ENCODE measurements at regions not wholly inside any gene's neighbourhood (a gene's known extent, or its start where the extent isn't known, plus 50 kb on each side); places are given as distances from the start of the nearest gene placed in this dataset.

DNA sequence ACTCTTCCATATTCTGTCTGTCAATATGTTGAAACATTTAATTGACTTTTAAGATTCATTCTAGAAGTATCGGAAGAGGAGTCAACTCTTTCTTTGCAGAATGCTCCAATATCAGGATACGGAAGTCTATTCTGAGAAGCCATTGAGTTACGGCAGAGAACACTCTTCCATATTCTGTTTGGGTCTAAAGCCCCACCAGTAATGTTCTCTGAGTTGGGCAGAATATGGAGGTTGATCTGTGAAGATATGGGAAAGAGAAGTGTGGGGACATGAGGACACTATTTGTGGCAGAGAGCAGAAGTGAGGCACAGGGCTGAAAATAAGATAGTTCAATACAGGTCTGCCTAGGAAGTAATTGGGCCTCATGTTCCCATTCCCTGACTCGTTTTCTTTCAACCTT is 300.0 kb downstream of the DIRAS2 start:
- DNase-seq: no peak

DNA sequence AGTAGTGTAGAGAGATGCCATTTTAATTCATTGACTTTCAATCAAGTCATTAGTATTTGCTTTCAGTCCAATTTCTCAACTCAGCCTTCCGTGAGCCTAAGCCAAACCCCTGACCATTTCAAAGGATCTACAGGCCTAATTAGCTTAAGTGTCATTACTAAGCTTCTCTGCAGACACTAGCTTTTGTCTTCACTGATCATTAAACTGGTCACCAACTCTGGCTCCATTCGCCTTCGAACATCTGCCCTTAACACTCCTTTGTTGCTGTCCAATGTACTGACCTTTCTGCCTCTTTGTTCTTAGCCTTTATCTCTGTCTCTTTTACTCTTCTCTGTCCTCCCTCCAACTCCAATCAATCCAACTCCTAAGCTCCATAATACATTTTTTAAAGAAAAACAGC is 299.3 kb downstream of the DIRAS2 start:
- DNase-seq: no peak

DNA sequence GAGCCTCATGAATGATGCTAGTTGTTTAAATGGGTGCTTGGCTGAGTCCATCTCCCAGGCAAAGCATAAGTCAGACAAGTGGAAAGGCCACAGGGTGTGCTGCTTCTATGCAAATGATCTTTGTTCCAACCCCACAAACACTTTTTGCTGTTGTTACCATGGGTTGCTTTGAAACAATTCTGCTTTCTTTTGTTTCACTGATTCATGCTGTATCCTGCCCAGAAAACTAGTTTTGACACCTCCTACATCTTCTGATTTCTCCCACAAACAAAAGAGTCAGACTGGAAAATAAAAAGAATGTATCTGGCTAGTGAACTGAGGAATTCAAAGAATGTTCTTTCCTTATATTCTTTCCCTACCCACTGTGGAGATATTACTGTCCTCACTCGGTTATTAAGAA is 298.6 kb downstream of the DIRAS2 start:
- no peak for DNase-seq

DNA sequence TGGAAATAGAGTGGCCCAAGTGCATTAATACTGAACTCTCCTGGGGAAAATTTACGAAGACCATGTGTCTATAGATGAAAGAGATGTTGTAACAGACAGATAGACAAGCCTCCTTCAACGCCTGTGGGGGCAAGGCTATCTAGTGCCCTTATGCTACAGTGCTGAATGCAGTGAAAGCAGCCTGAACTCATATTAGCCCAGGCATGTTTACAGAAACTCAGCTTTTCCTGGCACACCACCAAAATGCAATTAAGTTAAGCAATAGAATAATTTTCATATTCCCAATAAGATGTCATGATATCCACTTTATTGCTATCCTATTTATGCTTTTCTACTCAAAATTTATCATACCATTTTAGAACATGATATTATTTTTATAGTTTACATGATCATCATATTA is 277.0 kb downstream of the DIRAS2 start:
- DNase-seq: no peak

DNA sequence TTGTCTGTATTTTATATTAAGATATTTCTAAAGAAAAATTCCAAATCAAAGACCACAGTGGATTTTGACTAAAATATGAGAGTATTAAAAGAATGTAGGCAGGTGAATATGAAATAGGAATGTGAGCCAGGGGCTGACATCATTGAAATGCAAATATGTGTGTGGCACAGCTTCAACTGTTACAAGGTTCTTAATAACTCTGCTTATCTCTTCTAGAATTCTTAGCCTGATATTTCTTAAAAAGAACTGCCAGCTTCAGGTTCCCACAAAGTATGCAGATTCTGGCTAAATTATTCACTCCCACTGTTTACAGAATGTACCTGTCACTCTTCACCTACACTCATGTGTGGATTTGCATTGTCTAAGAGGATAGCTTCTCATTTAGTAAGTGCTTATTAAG is 274.4 kb downstream of the DIRAS2 start:
- no peak for DNase-seq

DNA sequence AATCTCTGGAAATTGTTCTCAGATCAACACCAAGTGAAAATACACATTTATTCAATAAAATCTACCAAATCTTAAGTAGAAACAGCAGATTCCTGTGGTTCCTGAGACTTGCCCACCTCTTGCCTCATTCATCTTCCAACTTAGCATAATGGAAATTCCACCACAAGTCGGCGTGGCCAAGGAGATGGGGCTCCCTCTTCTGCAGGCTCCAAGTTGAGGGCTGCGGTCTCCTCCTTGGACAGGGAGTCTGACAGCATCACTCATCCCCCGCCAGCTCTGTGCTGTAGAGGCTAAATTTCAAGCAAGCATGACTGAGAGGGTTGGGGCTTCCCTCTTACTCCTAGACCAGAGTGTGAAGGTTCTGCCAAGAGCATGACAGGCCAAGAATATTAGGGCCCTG is 273.7 kb downstream of the DIRAS2 start:
- no peak for DNase-seq

DNA sequence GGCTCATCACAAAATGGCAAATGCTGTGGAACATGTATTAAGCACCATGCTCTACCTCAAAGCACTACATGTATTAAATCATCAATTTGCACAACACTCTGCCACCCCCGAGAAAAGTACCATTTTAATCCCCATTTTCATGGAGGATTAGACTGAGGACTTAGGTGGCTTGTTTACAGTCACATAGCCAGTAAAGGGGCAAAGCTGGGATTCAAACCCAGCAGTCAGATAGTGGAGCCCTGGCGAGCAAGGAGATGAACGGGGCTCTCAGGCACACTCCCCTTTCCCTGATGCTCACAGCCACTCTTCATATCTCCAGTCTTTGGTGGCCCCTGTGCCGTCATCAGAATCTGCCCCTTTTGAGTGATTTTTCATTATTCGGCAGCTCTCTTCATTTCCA is 262.9 kb downstream of the DIRAS2 start:
- DNase-seq: no peak

DNA sequence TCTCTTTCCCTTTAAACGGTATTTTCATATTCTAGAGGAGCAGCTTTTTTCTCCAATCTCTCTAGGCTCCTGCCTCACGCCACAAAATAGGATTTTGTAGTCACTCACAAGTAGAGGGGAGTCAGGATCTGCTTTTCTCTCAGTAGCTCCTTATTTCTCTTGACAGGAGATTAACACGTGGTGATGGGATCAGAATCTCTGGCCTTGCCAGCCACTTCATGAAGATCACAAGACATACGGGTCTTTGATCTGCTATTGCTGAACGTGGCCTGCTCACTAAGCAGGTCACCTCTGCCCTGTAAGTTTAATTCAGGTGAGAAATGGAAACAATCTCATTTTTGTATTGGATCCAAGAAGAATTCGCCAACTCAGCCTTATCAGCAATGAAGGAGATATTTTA is 257.5 kb downstream of the DIRAS2 start:
- no peak for DNase-seq

DNA sequence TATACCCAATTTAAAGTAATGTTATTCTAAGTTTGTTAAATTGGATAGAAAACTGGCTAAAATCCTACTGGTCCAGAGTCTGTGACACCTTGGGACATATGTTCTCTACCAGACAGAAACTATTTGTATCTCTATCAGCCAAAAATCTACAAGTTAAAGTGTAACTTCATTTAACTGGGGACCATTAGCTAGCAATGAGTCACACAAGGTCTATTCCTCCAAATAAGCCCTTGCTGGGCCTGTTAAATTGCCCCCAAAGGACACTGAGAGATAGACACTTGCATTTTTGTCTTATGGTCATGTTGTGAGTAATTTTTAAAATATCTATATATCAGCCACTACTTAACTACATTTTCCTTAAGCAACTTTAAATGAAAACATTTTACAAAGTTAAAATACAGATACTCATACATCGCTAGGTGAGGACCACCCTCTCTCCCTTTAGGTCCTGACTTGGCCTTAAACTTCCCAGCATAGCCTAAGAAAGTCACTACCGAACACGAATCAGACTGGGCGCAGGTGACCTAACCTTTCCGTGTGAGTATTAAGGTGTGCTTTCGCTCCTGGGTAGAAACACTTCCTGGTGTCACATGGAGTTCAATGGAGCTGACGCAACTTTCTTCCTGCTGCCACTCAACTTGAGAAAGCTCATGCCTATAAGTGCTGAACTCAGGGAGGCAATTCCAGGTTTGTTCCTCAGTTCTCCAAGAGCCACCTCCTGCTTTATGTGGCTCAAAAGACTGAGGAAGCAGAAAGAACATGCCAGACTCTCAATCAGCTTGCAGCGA is 249.1 kb downstream of the DIRAS2 start:
- no peak for DNase-seq

DNA sequence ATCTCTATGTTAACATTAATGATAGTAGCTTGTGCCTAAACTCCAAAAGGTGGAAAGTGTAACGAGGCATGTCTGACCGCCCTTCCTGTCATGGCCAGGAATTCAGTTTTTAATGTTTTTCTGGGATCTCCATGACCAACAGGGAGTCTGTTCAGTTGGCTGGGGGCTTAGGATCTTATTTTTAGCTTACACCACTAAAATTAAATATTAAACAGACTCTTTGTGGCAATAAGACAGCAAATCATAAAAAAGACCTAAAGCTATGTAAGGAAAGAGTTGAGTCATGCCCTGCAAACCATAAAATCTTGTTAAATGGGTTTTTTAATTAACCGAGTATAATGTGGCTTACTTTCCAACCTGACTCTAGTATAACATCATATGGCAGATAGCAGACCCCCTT is 247.8 kb downstream of the DIRAS2 start:
- no peak for DNase-seq

DNA sequence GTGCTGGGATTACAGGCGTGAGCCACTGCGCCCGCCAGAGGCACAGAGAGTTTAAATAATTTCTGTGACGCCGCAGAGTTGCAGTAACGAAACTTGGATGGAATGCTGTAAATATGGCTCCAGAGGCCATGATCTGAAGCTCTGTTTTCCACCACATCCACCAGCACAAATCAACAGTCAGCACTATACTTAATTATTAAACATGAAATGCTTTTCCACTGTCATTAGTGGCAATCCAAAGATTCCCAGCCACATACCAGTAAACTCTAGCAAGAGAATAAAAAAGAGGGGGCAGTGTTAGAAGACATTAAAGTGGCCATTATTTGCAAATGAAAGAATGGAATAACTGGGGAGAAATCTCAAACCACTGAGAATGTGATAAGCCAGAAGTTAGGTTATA is 242.5 kb downstream of the DIRAS2 start:
- no peak for DNase-seq

DNA sequence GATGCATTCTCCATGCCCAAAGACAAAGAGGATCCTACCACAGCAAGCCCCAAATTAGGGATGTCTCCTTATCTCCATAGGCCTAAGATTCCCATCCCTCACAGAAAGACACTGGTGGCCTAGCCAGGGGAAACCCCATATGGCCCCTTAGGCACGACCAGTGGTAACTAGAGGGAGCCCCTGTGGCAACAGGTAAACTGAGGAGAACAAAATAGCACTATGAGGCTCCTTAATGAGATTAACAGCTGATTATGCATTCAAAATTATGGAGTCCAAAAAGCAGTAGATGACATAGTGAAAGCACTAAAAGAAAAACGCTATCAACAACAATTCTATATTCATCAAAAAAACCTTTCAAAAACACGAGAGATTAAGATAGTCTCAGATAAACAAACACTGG is 234.0 kb downstream of the DIRAS2 start:
- DNase-seq: no peak

DNA sequence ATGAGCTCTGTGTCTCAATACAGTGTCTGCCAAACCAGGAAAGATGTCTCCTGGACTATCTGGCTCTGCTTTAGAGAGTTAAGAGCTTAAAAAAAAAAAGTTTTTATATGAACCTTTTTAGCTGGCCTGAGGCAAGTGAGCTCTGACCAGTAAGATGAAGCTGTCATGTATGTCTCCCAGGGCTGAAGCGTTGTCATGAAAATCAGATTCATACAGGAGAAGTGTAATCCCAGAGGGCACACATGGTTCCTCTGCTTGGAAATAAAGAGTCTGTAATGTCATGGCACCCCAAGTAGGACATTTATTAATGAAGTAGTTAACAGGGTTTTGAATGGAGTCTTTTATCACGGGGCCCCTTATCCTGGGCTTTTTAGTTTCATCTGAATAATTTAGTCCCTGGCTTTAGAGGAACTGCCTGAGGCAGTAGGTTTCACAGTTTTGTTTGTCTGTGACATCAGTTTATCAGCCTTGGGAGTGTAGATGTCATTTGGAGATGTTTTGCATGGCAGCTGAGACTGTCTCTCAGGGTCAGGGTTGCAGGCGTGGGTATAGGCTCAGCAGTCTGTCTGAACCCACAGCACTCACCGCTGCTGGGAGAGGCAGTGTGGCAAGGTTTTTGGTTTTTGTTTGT is 223.3 kb downstream of the DIRAS2 start:
- no peak for DNase-seq

DNA sequence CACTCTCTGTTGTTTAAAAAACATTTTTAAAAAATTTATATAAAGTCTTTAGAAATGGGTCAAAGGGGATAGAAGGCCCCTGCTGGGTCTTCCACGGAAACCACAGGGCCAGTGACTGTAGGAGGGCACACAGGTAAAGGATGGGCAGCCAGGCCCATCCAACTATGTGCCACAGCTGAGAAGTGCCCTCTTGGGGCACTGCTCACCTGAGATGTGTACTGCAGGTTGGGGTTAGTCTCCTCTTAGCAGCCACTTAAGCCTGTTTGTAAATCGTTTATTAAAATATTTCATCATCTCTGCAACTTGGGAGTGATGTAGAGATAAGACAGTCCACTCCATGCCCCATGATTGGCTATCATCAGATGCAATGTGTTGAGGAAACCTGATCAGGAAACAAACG is 222.4 kb downstream of the DIRAS2 start:
- no peak for DNase-seq

DNA sequence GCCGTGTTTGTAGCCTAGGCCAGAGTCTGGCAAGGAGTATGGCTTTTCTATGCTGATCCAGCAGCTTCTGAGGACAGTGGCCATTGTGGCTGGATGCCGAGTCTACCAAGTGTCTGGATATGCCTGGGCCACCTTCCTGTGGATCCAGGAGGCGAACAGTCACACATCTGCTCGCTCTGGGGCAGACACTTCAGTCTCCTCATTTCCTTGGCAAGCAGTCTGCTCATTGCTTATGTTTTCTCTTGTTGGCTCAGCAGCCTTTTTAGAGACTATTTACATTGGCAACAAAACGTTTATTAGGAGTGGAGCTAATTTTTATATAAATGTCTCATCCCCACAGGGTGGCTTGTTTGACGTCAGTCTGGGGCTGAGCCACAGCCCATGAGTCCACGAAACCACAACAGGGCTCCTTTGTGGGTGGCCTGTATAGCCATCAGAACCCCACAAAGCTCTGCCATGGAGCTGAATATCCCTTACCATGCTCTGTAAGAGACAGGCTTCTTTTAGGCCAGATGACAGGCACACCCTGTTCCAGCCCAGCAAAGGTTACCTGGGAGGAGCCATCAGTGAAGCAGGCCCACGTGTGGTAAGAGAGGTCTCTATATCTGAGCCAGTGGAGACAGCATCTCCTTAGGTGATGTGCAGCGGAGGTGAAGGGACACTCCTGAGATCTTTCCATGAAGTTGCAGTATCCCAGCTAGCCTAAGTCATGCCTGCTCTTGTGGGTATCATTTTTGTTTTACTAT is 221.7 kb downstream of the DIRAS2 start:
- no peak for DNase-seq

DNA sequence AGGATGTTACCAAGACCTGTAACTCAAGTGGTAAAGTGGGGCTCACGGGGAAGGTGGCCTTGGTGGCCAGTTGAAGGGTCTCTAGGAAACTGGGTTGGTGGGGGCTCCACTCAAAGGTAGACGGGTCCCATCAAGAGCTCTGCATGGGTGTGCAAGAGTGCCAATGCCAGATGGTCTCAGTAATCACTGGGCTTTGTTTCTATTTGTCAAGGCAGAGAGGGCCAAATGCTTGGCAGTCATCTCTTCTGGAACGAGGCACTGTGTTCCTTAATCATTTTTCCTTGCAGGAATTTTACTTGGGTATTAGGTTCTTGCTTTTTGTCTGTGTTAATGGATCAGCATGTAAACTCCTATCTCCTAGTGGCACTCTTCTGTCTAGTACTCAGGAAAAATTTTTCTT is 220.8 kb downstream of the DIRAS2 start:
- DNase-seq: no peak

DNA sequence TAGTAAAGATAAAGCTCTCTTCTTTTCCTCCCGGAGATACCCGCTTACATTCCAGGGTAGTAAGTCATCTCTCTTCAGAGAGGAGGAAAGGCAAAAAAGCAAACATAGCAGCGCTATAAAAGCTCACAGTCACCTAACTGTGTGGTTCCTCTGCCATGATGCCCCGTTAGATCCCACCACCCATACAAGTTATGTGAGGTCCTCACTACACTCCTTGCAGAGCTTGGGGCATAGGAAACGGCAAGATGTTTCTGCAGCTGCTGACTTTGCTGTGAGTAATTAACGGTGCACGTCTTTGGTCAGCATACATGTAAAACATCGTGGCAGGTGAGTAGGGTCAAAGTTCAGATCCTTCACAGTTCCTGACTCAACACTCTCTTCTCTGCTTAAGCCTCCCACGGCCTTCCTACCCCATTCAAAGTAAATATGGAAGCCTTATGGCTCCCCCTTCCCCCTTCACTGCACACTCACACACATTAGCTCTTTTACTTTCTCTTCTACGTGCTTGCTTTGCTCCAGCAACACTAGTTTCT is 218.9 kb downstream of the DIRAS2 start:
- no peak for DNase-seq

DNA sequence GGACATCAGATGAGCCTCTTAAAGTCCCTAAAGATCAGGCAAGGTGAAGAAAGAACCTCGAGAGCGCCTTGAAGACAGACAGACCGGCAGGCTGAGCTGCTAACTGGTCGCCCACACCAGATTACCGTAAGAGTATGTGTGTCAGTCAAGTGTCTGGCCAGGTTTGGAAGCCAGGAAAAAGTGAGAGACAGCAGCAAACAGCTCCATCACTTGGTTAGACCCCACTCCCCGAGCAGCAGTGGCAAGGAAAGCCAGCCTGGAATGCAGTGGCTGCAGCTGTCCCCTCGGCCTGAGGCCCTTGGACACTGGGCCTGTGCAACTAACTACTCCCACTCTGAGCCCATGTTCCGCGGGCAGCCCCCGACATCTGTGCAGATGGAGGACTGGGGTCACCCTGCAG is 214.1 kb downstream of the DIRAS2 start:
- DNase-seq: no peak

DNA sequence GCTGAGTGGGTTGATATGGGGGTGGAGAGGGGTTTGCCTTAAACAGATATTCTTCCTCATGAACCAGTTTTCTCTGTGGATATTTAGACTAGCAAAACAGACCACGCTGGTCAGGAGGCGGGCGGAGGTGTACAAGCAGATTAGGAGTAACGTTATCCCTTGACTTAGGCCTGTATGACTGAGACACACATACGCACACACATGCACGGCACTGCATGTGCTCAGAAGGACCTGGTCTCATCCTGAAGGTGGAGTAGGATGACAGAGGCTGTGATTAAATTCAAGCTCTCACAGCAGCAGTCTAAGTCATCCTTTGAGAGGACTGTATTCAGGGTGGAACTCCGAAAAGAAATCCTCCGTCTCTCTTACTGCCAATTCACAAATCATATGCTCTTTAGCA is 209.7 kb downstream of the DIRAS2 start:
- no peak for DNase-seq

DNA sequence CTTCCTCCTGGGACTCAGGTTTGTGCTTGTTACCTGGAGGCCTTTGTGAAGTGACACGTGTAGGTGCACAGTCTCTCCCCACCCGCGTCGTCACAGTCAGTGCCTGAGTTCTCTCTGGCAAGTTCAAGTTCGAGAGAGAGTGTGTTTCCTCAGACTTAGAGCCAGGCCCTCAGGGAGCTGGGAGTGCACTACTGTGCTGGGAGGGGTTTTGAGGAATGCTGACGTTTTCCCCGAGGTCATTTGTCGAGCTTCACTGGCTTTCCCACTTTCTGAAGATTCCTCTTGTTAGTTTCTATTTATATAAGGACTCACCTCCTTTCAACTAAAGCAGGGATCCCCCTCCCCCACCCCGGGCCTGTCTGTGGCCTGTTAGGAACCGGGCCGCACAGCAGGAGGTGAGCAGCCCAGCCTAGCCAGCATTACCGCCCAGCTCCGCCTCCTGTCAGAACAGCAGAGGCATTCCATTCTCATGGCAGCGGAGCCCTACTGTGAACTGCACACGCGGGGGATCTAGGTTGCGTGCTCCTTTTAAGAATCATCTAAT is 209.2 kb downstream of the DIRAS2 start:
- no peak for DNase-seq

DNA sequence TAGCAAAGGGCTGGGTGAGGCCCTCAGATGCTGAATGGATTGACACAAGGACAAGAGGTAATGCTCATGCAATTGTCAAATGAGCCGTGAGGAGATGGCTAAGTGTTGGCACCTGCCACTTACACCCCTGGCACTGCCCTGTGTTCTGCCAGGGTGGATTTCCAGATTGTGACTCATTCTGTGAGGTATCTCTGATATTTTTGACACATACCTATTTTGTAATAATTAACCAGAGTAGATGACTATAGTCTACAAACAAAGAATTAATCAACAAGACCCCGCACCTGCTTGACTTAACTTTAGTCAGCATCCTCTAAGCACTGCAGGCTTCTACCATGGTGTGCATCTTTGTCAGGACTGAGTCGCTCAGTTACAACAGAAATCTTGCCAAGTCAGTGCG is 200.8 kb downstream of the DIRAS2 start:
- DNase-seq: no peak

DNA sequence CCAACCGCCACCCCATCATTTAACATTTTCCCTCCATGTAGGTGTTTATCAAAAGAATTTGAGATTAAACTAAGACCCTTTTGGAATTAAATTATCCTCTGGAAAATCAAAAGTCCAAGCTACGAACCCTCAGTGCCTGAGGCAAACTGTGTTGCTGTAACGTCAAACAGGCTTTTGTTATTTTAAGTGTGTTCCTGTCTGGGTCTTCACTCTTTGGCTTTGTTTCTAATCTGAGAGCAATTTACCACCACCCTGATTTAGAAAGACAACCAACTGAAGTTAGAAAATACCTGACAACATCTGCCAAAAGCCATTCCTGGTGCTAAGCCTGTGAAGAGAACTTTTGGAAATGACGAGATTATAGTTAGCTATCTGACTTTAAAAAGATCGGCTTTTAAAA is 199.9 kb downstream of the DIRAS2 start:
- DNase-seq: no peak

DNA sequence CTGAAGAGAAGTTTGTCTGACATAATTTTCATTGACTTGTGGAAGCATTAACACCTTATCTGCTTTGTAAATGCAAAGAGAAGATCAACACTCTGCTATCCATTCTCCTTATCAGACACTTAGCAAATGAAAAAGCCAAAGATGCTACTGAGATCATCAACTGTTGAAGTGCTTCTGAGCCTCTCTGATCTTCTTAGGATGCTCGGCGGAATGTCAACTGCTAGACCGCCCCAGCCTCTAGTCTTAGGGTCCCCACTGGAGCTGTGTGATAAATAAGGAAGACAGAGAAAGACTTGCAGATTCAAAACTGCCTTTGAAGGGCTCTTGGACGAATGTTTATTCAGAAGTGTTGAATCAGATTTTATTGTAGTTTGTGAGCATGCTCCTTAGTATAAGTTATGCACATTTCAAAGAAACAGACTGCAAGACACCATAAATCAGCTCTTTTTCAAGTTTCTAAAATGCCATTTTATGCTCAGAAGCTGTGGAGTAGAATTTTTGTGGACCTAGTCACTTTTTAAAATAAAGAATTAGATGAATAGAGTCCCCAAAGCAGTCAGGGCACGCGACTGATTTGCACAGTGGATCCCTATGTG is 197.9 kb downstream of the DIRAS2 start:
- DNase-seq: no peak
